Sigmoid colon (tissue), 4 donors: ENCODE measurements at regions not wholly inside any gene's neighbourhood (a gene's known extent, or its start where the extent isn't known, plus 50 kb on each side); places are given as distances from the start of the nearest gene placed in this dataset.

Experiments
- EP300 ChIP-seq, 4 donors: sonication (generic); formaldehyde crosslinking; IDR thresholded peaks; one replicate each; pipeline ENCODE4 v1.6.1; 2017; ENCODE audit warnings: antibody characterized with exemption in 4 of 4
- POLR2A ChIP-seq, 2 donors: fragments of 450-650 bp; IDR thresholded peaks; one replicate each; pipeline ENCODE4 v1.6.1; 2016; ENCODE audit warnings: antibody characterized with exemption in 2 of 2, mild to moderate bottlenecking in 2 of 2, moderate library complexity in 2 of 2
- POLR2AphosphoS5 ChIP-seq, 4 donors: sonication (generic); formaldehyde crosslinking; IDR thresholded peaks; one replicate each; pipeline ENCODE4 v1.6.1; 2017; ENCODE audit warnings: antibody characterized with exemption in 4 of 4
- TF ChIP-seq, protein P1 (sequence below), 4 experiments: fragments of 450-650 bp in 3 of 4; fragments of 200-600 bp in 1 of 4; IDR thresholded peaks; one replicate each; pipeline ENCODE4 v1.5.1; 2016 to 2019; ENCODE audit warnings: antibody characterized with exemption in 4 of 4, mild to moderate bottlenecking in 3 of 4, moderate library complexity in 2 of 4

DNA sequence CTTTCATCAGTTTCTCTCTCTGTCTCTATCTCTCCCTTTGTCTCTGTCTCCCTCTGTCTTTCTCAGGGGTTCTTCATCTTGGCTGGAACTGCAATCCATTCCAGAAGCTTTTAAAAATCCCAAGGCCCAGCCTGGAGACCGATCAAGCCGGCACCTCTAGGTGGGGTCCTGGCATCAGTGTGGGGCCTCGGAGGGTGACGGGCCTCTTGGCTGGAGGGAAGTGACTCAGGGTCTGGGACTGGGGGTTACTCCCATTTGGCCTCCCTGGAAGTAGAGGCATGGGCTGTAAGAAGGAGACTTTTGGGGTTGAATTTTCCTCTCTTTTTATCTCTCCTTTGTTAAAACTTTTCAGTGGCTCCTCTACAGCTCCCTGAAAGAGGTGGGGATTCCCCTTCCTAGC is 52.8 kb upstream of the OTOF start:
- TF ChIP-seq, protein P1, sequence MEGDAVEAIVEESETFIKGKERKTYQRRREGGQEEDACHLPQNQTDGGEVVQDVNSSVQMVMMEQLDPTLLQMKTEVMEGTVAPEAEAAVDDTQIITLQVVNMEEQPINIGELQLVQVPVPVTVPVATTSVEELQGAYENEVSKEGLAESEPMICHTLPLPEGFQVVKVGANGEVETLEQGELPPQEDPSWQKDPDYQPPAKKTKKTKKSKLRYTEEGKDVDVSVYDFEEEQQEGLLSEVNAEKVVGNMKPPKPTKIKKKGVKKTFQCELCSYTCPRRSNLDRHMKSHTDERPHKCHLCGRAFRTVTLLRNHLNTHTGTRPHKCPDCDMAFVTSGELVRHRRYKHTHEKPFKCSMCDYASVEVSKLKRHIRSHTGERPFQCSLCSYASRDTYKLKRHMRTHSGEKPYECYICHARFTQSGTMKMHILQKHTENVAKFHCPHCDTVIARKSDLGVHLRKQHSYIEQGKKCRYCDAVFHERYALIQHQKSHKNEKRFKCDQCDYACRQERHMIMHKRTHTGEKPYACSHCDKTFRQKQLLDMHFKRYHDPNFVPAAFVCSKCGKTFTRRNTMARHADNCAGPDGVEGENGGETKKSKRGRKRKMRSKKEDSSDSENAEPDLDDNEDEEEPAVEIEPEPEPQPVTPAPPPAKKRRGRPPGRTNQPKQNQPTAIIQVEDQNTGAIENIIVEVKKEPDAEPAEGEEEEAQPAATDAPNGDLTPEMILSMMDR (IDR thresholded peaks at IDR 0.05): no peak
- no peak for TF ChIP-seq POLR2AphosphoS5 (IDR thresholded peaks at IDR 0.05)
- TF ChIP-seq POLR2A (IDR thresholded peaks at IDR 0.05): no peak
- TF ChIP-seq EP300 (IDR thresholded peaks at IDR 0.05): no peak
